GM12891 (cell line): ENCODE measurements at regions not wholly inside any gene's neighbourhood (a gene's known extent, or its start where the extent isn't known, plus 50 kb on each side); places are given as distances from the start of the nearest gene placed in this dataset.
A peak's percentile ranks its signal among the peaks of the same experiment; 100 is the strongest.

ENCODE experiments used
- DNase-seq: peaks from one replicate; pipeline ENCODE4 v3.0.0; 2011; ENCODE audit warnings: low spot score; ENCODE audit not compliant: insufficient read length
- FAIRE-seq: peaks from 2 replicates; lab custom pipeline; 2011; peaks lifted over from hg19 to GRCh38; lab: Jason Lieb, UNC
- PAX5 ChIP-seq: IDR thresholded peaks from 2 replicates; pipeline ENCODE4 v1.6.1; 2011; ENCODE audit warnings: low read length, moderate library complexity, mild to moderate bottlenecking; ENCODE audit not compliant: insufficient read depth, severe bottlenecking
- POLR2A ChIP-seq: IDR thresholded peaks from 2 replicates; pipeline ENCODE4 v1.6.1; 2011; ENCODE audit warnings: low read depth, low read length, control low read depth
- POLR2AphosphoS5 ChIP-seq: IDR thresholded peaks from 2 replicates; pipeline ENCODE4 v1.6.1; 2011; ENCODE audit warnings: low read depth, low read length, control low read depth
- POU2F2 ChIP-seq: IDR thresholded peaks from 2 replicates; pipeline ENCODE4 v1.6.1; 2011; ENCODE audit warnings: low read depth, mild to moderate bottlenecking, control low read depth, low read length, moderate library complexity
- SPI1 ChIP-seq: IDR thresholded peaks from 2 replicates; pipeline ENCODE4 v1.6.1; 2011; ENCODE audit warnings: low read depth, low read length, control low read depth
- TAF1 ChIP-seq: IDR thresholded peaks from 2 replicates; pipeline ENCODE4 v1.6.1; 2011; ENCODE audit warnings: low read depth, low read length, control low read depth

GRCh38 chr1:5751833-5752745 is 240.1 kb downstream of the NPHP4 start:
- no peak for TF ChIP-seq POLR2AphosphoS5
- no peak for TF ChIP-seq POLR2A
- TF ChIP-seq SPI1, result no peak
- no peak for TF ChIP-seq TAF1
- no peak for TF ChIP-seq PAX5
- TF ChIP-seq POU2F2, result no peak
- FAIRE-seq (no peak), DNase-seq (no peak)

- no peak for FAIRE-seq
- TF ChIP-seq POU2F2 (no peak), TAF1 (no peak), PAX5 (no peak), POLR2A (no peak), POLR2AphosphoS5 (no peak), SPI1 (no peak)
- no peak for DNase-seq
These were observed 241.1 kb downstream of the NPHP4 start for GRCh38 chr1:5751163-5751540.

- FAIRE-seq (no peak), DNase-seq (no peak)
- TF ChIP-seq SPI1 (no peak), TAF1 (no peak), POU2F2 (no peak), POLR2AphosphoS5 (no peak)
These were observed 241.8 kb downstream of the NPHP4 start for GRCh38 chr1:5750186-5751162.

- TF ChIP-seq TAF1, result no peak
- no peak for TF ChIP-seq SPI1
- no peak for FAIRE-seq
- DNase-seq, result no peak
These were observed 243.7 kb downstream of the NPHP4 start for GRCh38 chr1:5748286-5749225.

GRCh38 chr1:5747426-5748285 is 244.6 kb downstream of the NPHP4 start:
- FAIRE-seq (no peak), DNase-seq (no peak)
- no peak for TF ChIP-seq POLR2AphosphoS5
- no peak for TF ChIP-seq PAX5
- no peak for TF ChIP-seq POU2F2
- TF ChIP-seq SPI1, result no peak
- TF ChIP-seq TAF1, result no peak
- no peak for TF ChIP-seq POLR2A

GRCh38 chr1:5746611-5747425 is 245.4 kb downstream of the NPHP4 start:
- DNase-seq (no peak), FAIRE-seq (no peak)
- no peak for TF ChIP-seq POU2F2
- TF ChIP-seq POLR2AphosphoS5, result no peak
- no peak for TF ChIP-seq PAX5
- no peak for TF ChIP-seq SPI1
- TF ChIP-seq POLR2A, result no peak
- TF ChIP-seq TAF1, result no peak

- TF ChIP-seq SPI1, result no peak
- no peak for TF ChIP-seq POLR2A
- TF ChIP-seq TAF1, result no peak
- TF ChIP-seq POU2F2, result no peak
- no peak for TF ChIP-seq POLR2AphosphoS5
- no peak for TF ChIP-seq PAX5
- FAIRE-seq (peak; percentile 51), DNase-seq (peak; percentile 94)
These were observed 246.2 kb downstream of the NPHP4 start for GRCh38 chr1:5745800-5746610.
